ENCODE measurements at regions not wholly inside any gene's neighbourhood (a gene's known extent, or its start where the extent isn't known, plus 50 kb on each side); places are given as distances from the start of the nearest gene placed in this dataset.

- Histone ChIP-seq H3K27me3 (ENCODE audit: control insufficient read depth, insufficient read depth, low read length) (no peaks in the 10 kb centered on the region), H3K9me3 (ENCODE audit: control insufficient read depth, low read length) (no peaks in the 10 kb centered on the region), H3K4me1 (ENCODE audit: control insufficient read depth, insufficient read depth, low read length) (no peaks in the 10 kb centered on the region), H3K36me3 (ENCODE audit: control insufficient read depth, insufficient read depth, low read length) (no peaks in the 10 kb centered on the region), H3K4me3 (ENCODE audit: low read length) (no peak overlapping the region), H3K9ac (ENCODE audit: low read length) (no peak overlapping the region)
Measured at GRCh38 chr1:59185163-59185860, 111.6 kb upstream of the FGGY start.

GRCh38 chr1:59186656-59187055 is 110.2 kb upstream of the FGGY start:
- Histone ChIP-seq H3K4me3 (ENCODE audit: low read length) (no peak overlapping the region), H3K9me3 (ENCODE audit: control insufficient read depth, low read length) (no peaks in the 10 kb centered on the region), H3K4me1 (ENCODE audit: control insufficient read depth, insufficient read depth, low read length) (no peaks in the 10 kb centered on the region), H3K9ac (ENCODE audit: low read length) (no peak overlapping the region), H3K36me3 (ENCODE audit: control insufficient read depth, insufficient read depth, low read length) (no peaks in the 10 kb centered on the region), H3K27me3 (ENCODE audit: control insufficient read depth, insufficient read depth, low read length) (no peaks in the 10 kb centered on the region)

- Histone ChIP-seq H3K9me3 (ENCODE audit: control insufficient read depth, low read length) (no peaks in the 10 kb centered on the region), H3K27me3 (ENCODE audit: control insufficient read depth, insufficient read depth, low read length) (no peaks in the 10 kb centered on the region), H3K36me3 (ENCODE audit: control insufficient read depth, insufficient read depth, low read length) (no peaks in the 10 kb centered on the region), H3K4me1 (ENCODE audit: control insufficient read depth, insufficient read depth, low read length) (no peaks in the 10 kb centered on the region), H3K9ac (ENCODE audit: low read length) (no peak overlapping the region), H3K4me3 (ENCODE audit: low read length) (no peak overlapping the region)
Measured at GRCh38 chr1:59188413-59189213, 108.3 kb upstream of the FGGY start.

GRCh38 chr1:59193443-59194093 is 103.3 kb upstream of the FGGY start:
- H3K9ac ChIP-seq (ENCODE audit: low read length), result no peak overlapping the region
- no peaks in the 10 kb centered on the region for H3K4me1 ChIP-seq (ENCODE audit: control insufficient read depth, insufficient read depth, low read length)
- H3K36me3 ChIP-seq (ENCODE audit: control insufficient read depth, insufficient read depth, low read length), result no peaks in the 10 kb centered on the region
- no peaks in the 10 kb centered on the region for H3K9me3 ChIP-seq (ENCODE audit: control insufficient read depth, low read length)
- H3K27me3 ChIP-seq (ENCODE audit: control insufficient read depth, insufficient read depth, low read length), result no peaks in the 10 kb centered on the region
- no peak overlapping the region for H3K4me3 ChIP-seq (ENCODE audit: low read length)

- no peak overlapping the region for H3K4me3 ChIP-seq (ENCODE audit: low read length)
- no peaks in the 10 kb centered on the region for H3K4me1 ChIP-seq (ENCODE audit: control insufficient read depth, insufficient read depth, low read length)
- H3K9me3 ChIP-seq (ENCODE audit: control insufficient read depth, low read length), result no peaks in the 10 kb centered on the region
- H3K36me3 ChIP-seq (ENCODE audit: control insufficient read depth, insufficient read depth, low read length), result no peaks in the 10 kb centered on the region
- no peaks in the 10 kb centered on the region for H3K27me3 ChIP-seq (ENCODE audit: control insufficient read depth, insufficient read depth, low read length)
- H3K9ac ChIP-seq (ENCODE audit: low read length), result no peak overlapping the region
Measured at GRCh38 chr1:59194621-59195020, 102.3 kb upstream of the FGGY start.

- no peaks in the 10 kb centered on the region for H3K36me3 ChIP-seq (ENCODE audit: control insufficient read depth, insufficient read depth, low read length)
- H3K27me3 ChIP-seq (ENCODE audit: control insufficient read depth, insufficient read depth, low read length), result no peaks in the 10 kb centered on the region
- no peaks in the 10 kb centered on the region for H3K4me1 ChIP-seq (ENCODE audit: control insufficient read depth, insufficient read depth, low read length)
- no peaks in the 10 kb centered on the region for H3K9me3 ChIP-seq (ENCODE audit: control insufficient read depth, low read length)
- H3K9ac ChIP-seq (ENCODE audit: low read length), result no peak overlapping the region
- no peak overlapping the region for H3K4me3 ChIP-seq (ENCODE audit: low read length)
Measured at GRCh38 chr1:59195151-59195550, 101.7 kb upstream of the FGGY start.

- H3K4me1 ChIP-seq (ENCODE audit: control insufficient read depth, insufficient read depth, low read length), result no peaks in the 10 kb centered on the region
- no peaks in the 10 kb centered on the region for H3K27me3 ChIP-seq (ENCODE audit: control insufficient read depth, insufficient read depth, low read length)
- H3K4me3 ChIP-seq (ENCODE audit: low read length), result no peak overlapping the region
Measured at GRCh38 chr1:59198564-59198963, 98.3 kb upstream of the FGGY start.

GRCh38 chr1:59199147-59199546 is 97.7 kb upstream of the FGGY start:
- Histone ChIP-seq H3K9me3 (ENCODE audit: control insufficient read depth, low read length) (no peaks in the 10 kb centered on the region), H3K9ac (ENCODE audit: low read length) (no peak overlapping the region)

More at GRCh38 chr1:59198564-59198963, 98.3 kb upstream of the FGGY start:
- H3K9me3 ChIP-seq (ENCODE audit: control insufficient read depth, low read length), result no peaks in the 10 kb centered on the region
- H3K36me3 ChIP-seq (ENCODE audit: control insufficient read depth, insufficient read depth, low read length), result no peaks in the 10 kb centered on the region
- H3K9ac ChIP-seq (ENCODE audit: low read length), result no peak overlapping the region

GRCh38 chr1:59199719-59200376 is 97.0 kb upstream of the FGGY start:
- Histone ChIP-seq H3K9me3 (ENCODE audit: control insufficient read depth, low read length) (no peaks in the 10 kb centered on the region), H3K4me1 (ENCODE audit: control insufficient read depth, insufficient read depth, low read length) (peaks cover 6% of the 10 kb centered on the region), H3K27me3 (ENCODE audit: control insufficient read depth, insufficient read depth, low read length) (no peaks in the 10 kb centered on the region)

More at GRCh38 chr1:59199147-59199546, 97.7 kb upstream of the FGGY start:
- peaks cover 6% of the 10 kb centered on the region for H3K4me1 ChIP-seq (ENCODE audit: control insufficient read depth, insufficient read depth, low read length)
- no peak overlapping the region for H3K4me3 ChIP-seq (ENCODE audit: low read length)
- no peaks in the 10 kb centered on the region for H3K36me3 ChIP-seq (ENCODE audit: control insufficient read depth, insufficient read depth, low read length)
- H3K27me3 ChIP-seq (ENCODE audit: control insufficient read depth, insufficient read depth, low read length), result no peaks in the 10 kb centered on the region

GRCh38 chr1:59201341-59201740 is 95.6 kb upstream of the FGGY start:
- Histone ChIP-seq H3K4me1 (ENCODE audit: control insufficient read depth, insufficient read depth, low read length) (peaks cover 6% of the 10 kb centered on the region), H3K4me3 (ENCODE audit: low read length) (no peak overlapping the region), H3K9ac (ENCODE audit: low read length) (no peak overlapping the region), H3K36me3 (ENCODE audit: control insufficient read depth, insufficient read depth, low read length) (no peaks in the 10 kb centered on the region), H3K27me3 (ENCODE audit: control insufficient read depth, insufficient read depth, low read length) (no peaks in the 10 kb centered on the region), H3K9me3 (ENCODE audit: control insufficient read depth, low read length) (no peaks in the 10 kb centered on the region)

More at GRCh38 chr1:59199719-59200376, 97.0 kb upstream of the FGGY start:
- Histone ChIP-seq H3K36me3 (ENCODE audit: control insufficient read depth, insufficient read depth, low read length) (no peaks in the 10 kb centered on the region), H3K9ac (ENCODE audit: low read length) (no peak overlapping the region), H3K4me3 (ENCODE audit: low read length) (no peak overlapping the region)

GRCh38 chr1:59202455-59202854 is 94.4 kb upstream of the FGGY start:
- Histone ChIP-seq H3K4me1 (ENCODE audit: control insufficient read depth, insufficient read depth, low read length) (peaks cover 6% of the 10 kb centered on the region), H3K4me3 (ENCODE audit: low read length) (no peak overlapping the region), H3K27me3 (ENCODE audit: control insufficient read depth, insufficient read depth, low read length) (no peaks in the 10 kb centered on the region), H3K9ac (ENCODE audit: low read length) (no peak overlapping the region), H3K36me3 (ENCODE audit: control insufficient read depth, insufficient read depth, low read length) (no peaks in the 10 kb centered on the region), H3K9me3 (ENCODE audit: control insufficient read depth, low read length) (no peaks in the 10 kb centered on the region)
